PC-3 (cell line): ENCODE measurements at regions not wholly inside any gene's neighbourhood (a gene's known extent, or its start where the extent isn't known, plus 50 kb on each side); places are given as distances from the start of the nearest gene placed in this dataset.

Experiments used
- EZH2 ChIP-seq: fragments of 300-600 bp; sonication (generic); IDR thresholded peaks from one replicate; pipeline ENCODE4 v1.6.1; 2017; ENCODE audit warnings: antibody characterized with exemption, mild to moderate bottlenecking, low read length; ENCODE audit not compliant: unreplicated experiment
- EZH2phosphoT487 ChIP-seq: fragments of 300-600 bp; sonication (generic); IDR thresholded peaks from 2 replicates; pipeline ENCODE4 v1.6.1; 2018; ENCODE audit warnings: mild to moderate bottlenecking, antibody characterized with exemption, low read length, borderline replicate concordance
- TF ChIP-seq, protein P1 (sequence below): fragments of 300-600 bp; sonication (generic); conservative IDR thresholded peaks from 2 replicates; pipeline ENCODE4 v1.5.1; 2017; ENCODE audit warnings: antibody characterized with exemption, low read depth, mild to moderate bottlenecking, low read length

DNA sequence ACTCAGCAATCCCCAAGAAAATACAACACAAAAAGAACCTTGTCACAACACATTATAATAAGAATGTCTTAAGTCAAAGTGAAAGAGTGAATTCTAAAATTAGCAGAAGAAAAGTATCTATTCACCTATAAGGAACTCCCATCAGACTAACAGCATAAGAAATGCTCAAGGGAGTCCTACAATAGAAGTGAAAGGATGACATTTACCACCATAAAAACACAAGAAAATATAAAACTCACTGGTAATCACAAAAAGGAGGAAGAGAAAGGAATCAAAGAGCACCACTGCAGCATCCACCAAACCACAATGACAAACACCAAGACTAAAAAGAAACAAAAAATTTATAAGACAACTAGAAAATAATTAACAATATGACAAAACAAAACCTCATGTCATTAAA is 257.0 kb upstream of the AGTR2 start:
- TF ChIP-seq, protein P1, sequence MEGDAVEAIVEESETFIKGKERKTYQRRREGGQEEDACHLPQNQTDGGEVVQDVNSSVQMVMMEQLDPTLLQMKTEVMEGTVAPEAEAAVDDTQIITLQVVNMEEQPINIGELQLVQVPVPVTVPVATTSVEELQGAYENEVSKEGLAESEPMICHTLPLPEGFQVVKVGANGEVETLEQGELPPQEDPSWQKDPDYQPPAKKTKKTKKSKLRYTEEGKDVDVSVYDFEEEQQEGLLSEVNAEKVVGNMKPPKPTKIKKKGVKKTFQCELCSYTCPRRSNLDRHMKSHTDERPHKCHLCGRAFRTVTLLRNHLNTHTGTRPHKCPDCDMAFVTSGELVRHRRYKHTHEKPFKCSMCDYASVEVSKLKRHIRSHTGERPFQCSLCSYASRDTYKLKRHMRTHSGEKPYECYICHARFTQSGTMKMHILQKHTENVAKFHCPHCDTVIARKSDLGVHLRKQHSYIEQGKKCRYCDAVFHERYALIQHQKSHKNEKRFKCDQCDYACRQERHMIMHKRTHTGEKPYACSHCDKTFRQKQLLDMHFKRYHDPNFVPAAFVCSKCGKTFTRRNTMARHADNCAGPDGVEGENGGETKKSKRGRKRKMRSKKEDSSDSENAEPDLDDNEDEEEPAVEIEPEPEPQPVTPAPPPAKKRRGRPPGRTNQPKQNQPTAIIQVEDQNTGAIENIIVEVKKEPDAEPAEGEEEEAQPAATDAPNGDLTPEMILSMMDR, result no peak
- no peak for TF ChIP-seq EZH2
- no peak for TF ChIP-seq EZH2phosphoT487
